Nephron (organoid): ENCODE measurements at regions not wholly inside any gene's neighbourhood (a gene's known extent, or its start where the extent isn't known, plus 50 kb on each side); places are given as distances from the start of the nearest gene placed in this dataset.

Experiments used
- H3K27ac Mint-ChIP-seq, 3 experiments: 2 replicates each; pipeline ENCODE4 v1.8.0; 2020; ENCODE audit warnings: mixed read lengths in 3 of 3, mild to moderate bottlenecking in 2 of 3, moderate library complexity in 1 of 3
- H3K27me3 Mint-ChIP-seq: 2 replicates; pipeline ENCODE4 v1.8.0; 2021; ENCODE audit warnings: low read depth, mild to moderate bottlenecking, moderate library complexity, mixed read lengths
- H3K36me3 Mint-ChIP-seq: 2 replicates; pipeline ENCODE4 v1.8.0; 2020; ENCODE audit warnings: low read depth, mixed read lengths
- H3K4me1 Mint-ChIP-seq: 2 replicates; pipeline ENCODE4 v1.8.0; 2020; ENCODE audit warnings: mixed read lengths
- H3K4me3 Mint-ChIP-seq, 3 experiments: 2 replicates each; pipeline ENCODE4 v1.8.0; 2020; ENCODE audit warnings: mild to moderate bottlenecking in 3 of 3, mixed read lengths in 3 of 3, moderate library complexity in 2 of 3
- H3K9me3 Mint-ChIP-seq: 2 replicates; pipeline ENCODE4 v1.8.0; 2020; ENCODE audit warnings: mixed read lengths
- TF ChIP-seq, protein P1 (sequence below), 3 experiments: fragments of 200-600 bp; sonication (generic); IDR thresholded peaks; one replicate each; pipeline ENCODE4 v1.5.0; 2021; ENCODE audit warnings: antibody characterized with exemption in 3 of 3; ENCODE audit not compliant: unreplicated experiment in 3 of 3

DNA sequence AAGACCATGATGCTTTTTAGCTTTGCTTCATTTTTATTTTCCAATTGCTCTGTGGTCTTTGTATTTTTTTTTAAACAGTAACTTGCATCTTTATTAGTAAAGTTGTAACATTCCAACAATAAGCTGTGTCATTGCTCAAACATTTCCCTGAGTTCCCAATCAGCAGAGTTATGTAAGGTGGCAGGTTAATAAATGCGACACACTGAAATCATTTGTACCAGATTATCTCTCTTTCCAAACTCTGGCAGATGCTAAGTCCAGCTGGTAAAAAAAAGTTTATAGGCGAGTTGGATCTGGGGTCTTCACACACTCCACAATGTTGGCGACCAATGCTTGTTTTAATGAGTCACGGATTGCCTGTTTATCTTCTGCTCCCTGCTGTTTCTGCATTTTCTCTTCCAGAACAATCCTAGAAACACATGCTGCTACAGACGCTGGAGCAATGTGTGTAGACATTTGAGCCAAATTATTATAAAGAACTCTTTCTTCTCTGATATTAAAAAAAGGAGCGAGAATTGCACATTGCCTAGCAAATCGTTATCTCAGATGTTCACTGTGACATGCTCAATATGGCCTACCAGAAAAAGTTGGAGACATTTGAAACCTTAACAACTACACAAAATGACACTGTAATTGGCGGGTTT, 113.6 kb upstream of the IFNGR1 start:
- Mint-ChIP-seq H3K4me3 (no peak overlapping the region), H3K27me3 (peaks cover 19% of the 10 kb centered on the region), H3K4me1 (no peaks in the 10 kb centered on the region), H3K36me3 (no peaks in the 10 kb centered on the region), H3K9me3 (no peaks in the 10 kb centered on the region), H3K27ac (no peak overlapping the region)
- TF ChIP-seq, protein P1, sequence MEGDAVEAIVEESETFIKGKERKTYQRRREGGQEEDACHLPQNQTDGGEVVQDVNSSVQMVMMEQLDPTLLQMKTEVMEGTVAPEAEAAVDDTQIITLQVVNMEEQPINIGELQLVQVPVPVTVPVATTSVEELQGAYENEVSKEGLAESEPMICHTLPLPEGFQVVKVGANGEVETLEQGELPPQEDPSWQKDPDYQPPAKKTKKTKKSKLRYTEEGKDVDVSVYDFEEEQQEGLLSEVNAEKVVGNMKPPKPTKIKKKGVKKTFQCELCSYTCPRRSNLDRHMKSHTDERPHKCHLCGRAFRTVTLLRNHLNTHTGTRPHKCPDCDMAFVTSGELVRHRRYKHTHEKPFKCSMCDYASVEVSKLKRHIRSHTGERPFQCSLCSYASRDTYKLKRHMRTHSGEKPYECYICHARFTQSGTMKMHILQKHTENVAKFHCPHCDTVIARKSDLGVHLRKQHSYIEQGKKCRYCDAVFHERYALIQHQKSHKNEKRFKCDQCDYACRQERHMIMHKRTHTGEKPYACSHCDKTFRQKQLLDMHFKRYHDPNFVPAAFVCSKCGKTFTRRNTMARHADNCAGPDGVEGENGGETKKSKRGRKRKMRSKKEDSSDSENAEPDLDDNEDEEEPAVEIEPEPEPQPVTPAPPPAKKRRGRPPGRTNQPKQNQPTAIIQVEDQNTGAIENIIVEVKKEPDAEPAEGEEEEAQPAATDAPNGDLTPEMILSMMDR (IDR thresholded peaks at IDR 0.05; ENCODE audit: unreplicated experiment in 3 of 3): no peak

DNA sequence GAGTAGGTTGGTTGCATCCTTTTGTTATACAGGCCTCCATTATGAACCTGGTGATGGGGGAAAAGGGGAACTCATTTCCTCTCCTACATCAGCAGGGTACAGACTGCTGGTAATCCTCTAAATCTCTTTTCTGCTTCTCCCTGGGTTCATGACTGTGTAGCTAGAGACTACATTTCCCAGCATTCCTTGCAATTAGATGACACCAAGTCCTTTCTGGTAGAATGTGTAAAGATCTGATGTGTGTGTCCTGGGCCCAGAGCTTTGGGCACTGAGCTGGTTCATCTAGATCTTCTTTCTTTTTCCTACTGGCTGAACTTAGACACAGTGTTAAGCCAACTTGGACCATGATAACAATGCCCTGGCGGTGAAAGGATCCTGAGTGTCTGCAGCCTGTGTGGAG, 104.7 kb upstream of the IFNGR1 start:
- Mint-ChIP-seq H3K4me1 (no peaks in the 10 kb centered on the region), H3K9me3 (no peaks in the 10 kb centered on the region), H3K36me3 (no peaks in the 10 kb centered on the region)

DNA sequence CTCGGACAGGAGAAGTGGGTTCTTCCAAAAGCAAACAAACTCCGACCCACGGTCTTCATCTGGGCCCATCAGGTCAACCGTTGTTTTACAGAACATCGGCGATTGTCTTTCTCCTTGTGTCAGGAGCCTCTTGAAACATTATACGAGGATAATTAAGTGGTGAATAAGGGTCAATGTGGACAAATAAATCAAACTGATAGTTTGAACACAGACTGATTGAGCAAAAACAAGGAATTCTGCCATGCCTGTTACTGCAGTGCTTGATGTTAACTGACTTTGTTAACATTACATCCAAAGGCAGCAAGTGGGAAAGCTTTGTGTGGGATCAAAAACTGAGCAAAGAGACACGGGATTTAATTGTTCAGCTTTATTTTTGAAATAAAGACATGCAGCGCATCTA, 101.1 kb upstream of the IFNGR1 start:
- no peaks in the 10 kb centered on the region for H3K36me3 Mint-ChIP-seq
- no peak overlapping the region for H3K4me3 Mint-ChIP-seq
- H3K9me3 Mint-ChIP-seq: no peaks in the 10 kb centered on the region
- H3K27me3 Mint-ChIP-seq: peaks cover 27% of the 10 kb centered on the region
- TF ChIP-seq, protein P1 (IDR thresholded peaks at IDR 0.05; ENCODE audit: unreplicated experiment in 3 of 3): no peak
- H3K27ac Mint-ChIP-seq: no peak overlapping the region
- no peaks in the 10 kb centered on the region for H3K4me1 Mint-ChIP-seq

More for the DNA sequence above, 104.7 kb upstream of the IFNGR1 start:
- TF ChIP-seq, protein P1 (IDR thresholded peaks at IDR 0.05; ENCODE audit: unreplicated experiment in 3 of 3): no peak
- Mint-ChIP-seq H3K4me3 (no peak overlapping the region), H3K27me3 (peaks cover 13% of the 10 kb centered on the region), H3K27ac (no peak overlapping the region)

DNA sequence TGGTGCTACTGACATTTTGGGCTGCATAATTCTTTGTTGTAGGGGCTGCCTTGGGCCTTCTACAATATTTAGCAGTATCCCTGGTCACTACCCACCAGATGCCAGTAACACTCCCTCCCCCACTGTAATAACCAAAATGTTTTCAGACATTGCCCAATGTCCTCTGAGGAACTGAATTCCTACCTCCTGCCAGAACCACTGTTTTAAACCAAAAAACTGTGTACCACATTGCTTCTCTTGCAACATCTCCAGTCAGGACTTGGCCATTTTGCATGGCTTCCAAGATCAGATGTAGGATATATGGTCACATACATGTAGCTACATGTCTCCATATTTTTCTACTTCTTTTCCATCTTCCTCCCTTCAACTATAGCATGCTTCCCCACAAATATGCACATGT, 97.4 kb upstream of the IFNGR1 start:
- TF ChIP-seq, protein P1 (IDR thresholded peaks at IDR 0.05; ENCODE audit: unreplicated experiment in 3 of 3): no peak
- H3K4me1 Mint-ChIP-seq: no peaks in the 10 kb centered on the region
- no peaks in the 10 kb centered on the region for H3K9me3 Mint-ChIP-seq
- no peak overlapping the region for H3K27ac Mint-ChIP-seq
- no peak overlapping the region for H3K4me3 Mint-ChIP-seq
- H3K36me3 Mint-ChIP-seq: no peaks in the 10 kb centered on the region
- peaks cover 24% of the 10 kb centered on the region for H3K27me3 Mint-ChIP-seq

DNA sequence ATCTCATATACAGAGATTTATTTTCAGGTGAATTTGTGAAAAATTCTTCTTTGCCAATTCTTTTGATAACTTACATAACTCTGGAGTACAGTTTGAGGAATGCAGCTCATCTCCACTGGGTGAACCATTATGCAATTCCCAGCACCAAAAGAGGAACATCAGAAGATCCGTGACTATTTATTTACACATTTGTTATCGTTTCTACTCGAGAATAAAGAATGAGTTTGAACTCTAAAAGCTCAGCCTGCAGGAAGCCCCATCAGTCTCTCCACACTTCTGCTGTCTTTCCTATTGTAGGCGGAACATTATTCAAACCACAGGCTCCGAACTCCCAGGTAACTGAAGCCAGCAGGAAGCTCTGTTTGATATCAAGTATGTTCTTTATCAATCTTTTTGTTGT, 95.9 kb upstream of the IFNGR1 start:
- Mint-ChIP-seq H3K27ac (no peak overlapping the region), H3K4me3 (no peak overlapping the region), H3K27me3 (peaks cover 19% of the 10 kb centered on the region), H3K4me1 (no peaks in the 10 kb centered on the region), H3K9me3 (no peaks in the 10 kb centered on the region), H3K36me3 (no peaks in the 10 kb centered on the region)
- TF ChIP-seq, protein P1 (IDR thresholded peaks at IDR 0.05; ENCODE audit: unreplicated experiment in 3 of 3): no peak
